Loucy (cell line): ENCODE measurements at regions not wholly inside any gene's neighbourhood (a gene's known extent, or its start where the extent isn't known, plus 50 kb on each side); places are given as distances from the start of the nearest gene placed in this dataset.

ENCODE experiments used
- H2AFZ ChIP-seq: fragments of 200-600 bp; sonication (generic); 2 replicates; pipeline ENCODE4 v1.6.0; 2016; ENCODE audit warnings: antibody characterized with exemption, mild to moderate bottlenecking, low read length, moderate library complexity
- H3F3A ChIP-seq: fragments of 200-600 bp; 2 replicates; pipeline ENCODE4 v1.6.0; 2016; ENCODE audit warnings: antibody characterized with exemption, low read depth, mild to moderate bottlenecking
- H3K27me3 ChIP-seq: fragments of 200-600 bp; sonication (generic); 2 replicates; pipeline ENCODE4 v1.6.1; 2014; ENCODE audit warnings: low read length, mild to moderate bottlenecking; ENCODE audit not compliant: insufficient read depth, poor library complexity, severe bottlenecking
- H3K36me3 ChIP-seq: fragments of 200-600 bp; sonication (generic); 2 replicates; pipeline ENCODE4 v1.6.1; 2016; ENCODE audit warnings: low read length; ENCODE audit not compliant: insufficient read depth
- H3K4me1 ChIP-seq: fragments of 200-600 bp; sonication (generic); 2 replicates; pipeline ENCODE4 v1.5.1; 2014; ENCODE audit warnings: low read length, mild to moderate bottlenecking; ENCODE audit not compliant: insufficient read depth, poor library complexity, severe bottlenecking
- H3K4me2 ChIP-seq: fragments of 200-600 bp; sonication (generic); 2 replicates; pipeline ENCODE4 v1.6.0; 2014; ENCODE audit warnings: antibody characterized with exemption, low read length, low read depth, mild to moderate bottlenecking; ENCODE audit not compliant: poor library complexity, severe bottlenecking
- H3K4me3 ChIP-seq: fragments of 200-600 bp; sonication (generic); 2 replicates; pipeline ENCODE4 v1.5.1; 2014; ENCODE audit warnings: low read length, mild to moderate bottlenecking, mixed read lengths; ENCODE audit not compliant: poor library complexity, severe bottlenecking
- H3K79me2 ChIP-seq: fragments of 200-600 bp; sonication (generic); 2 replicates; pipeline ENCODE4 v1.6.1; 2014; ENCODE audit warnings: low read length; ENCODE audit not compliant: insufficient read depth
- H3K9ac ChIP-seq: fragments of 200-600 bp; sonication (generic); 2 replicates; pipeline ENCODE4 v1.6.0; 2014; ENCODE audit warnings: mild to moderate bottlenecking, low read depth, low read length, moderate library complexity; ENCODE audit not compliant: poor library complexity, severe bottlenecking
- H3K9me2 ChIP-seq: fragments of 200-600 bp; sonication (generic); replicated peaks from 2 replicates; pipeline ENCODE4 v1.6.1; 2016; ENCODE audit warnings: low read depth, low read length, mixed read lengths
- H3K9me3 ChIP-seq: fragments of 200-600 bp; sonication (generic); 2 replicates; pipeline ENCODE4 v1.6.1; 2014; ENCODE audit warnings: mild to moderate bottlenecking, antibody characterized with exemption, low read length, low read depth; ENCODE audit not compliant: insufficient read depth
- H4K20me1 ChIP-seq: fragments of 200-600 bp; sonication (generic); 2 replicates; pipeline ENCODE4 v1.6.0; 2014; ENCODE audit warnings: antibody characterized with exemption, low read length, mild to moderate bottlenecking; ENCODE audit not compliant: insufficient read depth, poor library complexity, severe bottlenecking
- EZH2phosphoT487 ChIP-seq: fragments of 200-600 bp; IDR thresholded peaks from 2 replicates; pipeline ENCODE4 v1.6.1; 2018; ENCODE audit warnings: antibody characterized with exemption, mild to moderate bottlenecking, moderate library complexity, borderline replicate concordance
- TF ChIP-seq, protein P1 (sequence below): fragments of 200-600 bp; sonication (generic); conservative IDR thresholded peaks from 2 replicates; pipeline ENCODE4 v1.5.1; 2014; ENCODE audit warnings: mild to moderate bottlenecking, antibody characterized with exemption, low read length

DNA sequence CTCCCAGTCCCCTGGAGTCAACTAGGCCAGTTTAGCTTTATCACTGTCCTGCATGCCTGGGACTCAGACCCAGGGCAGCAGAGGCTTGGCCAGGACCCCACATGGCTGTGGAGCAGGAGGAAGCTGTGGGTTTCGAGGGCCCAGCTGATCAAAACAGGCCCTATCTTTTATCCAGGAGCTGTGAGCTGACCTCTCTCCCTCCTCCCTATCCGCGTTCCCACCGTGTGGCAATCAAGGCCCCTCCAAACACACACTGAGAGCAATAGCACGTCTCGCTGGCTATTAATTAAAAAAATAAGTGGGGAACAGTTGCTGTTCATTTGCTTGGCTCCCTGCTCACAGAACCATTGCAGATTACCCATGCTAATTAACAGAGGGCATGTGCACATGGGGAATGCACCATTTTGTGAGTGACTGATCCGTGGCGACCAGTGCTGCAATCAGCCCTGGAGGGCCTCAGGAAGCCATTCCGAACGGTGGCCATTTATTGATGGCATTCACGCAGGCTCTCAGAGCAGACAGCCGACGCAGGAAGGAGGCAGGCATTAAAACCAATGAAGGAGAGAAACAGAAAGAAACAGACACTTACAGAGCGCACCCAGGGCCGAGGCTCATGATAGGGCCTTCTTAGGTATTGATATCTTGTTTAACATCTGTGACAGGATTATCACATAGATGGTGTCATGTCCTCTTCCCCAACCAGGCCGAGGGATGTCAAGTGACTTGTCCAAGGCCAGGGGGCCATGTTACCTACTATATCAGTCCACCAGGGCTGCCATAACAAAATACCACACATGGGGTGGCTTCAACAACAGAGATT, 157.1 kb downstream of the KATNIP start:
- H3K9me2 ChIP-seq = no peaks in the 10 kb centered on the region
- H3K4me2 ChIP-seq = no peak overlapping the region
- H3K79me2 ChIP-seq = no peaks in the 10 kb centered on the region
- no peaks in the 10 kb centered on the region for H4K20me1 ChIP-seq
- no peaks in the 10 kb centered on the region for H3K4me1 ChIP-seq
- TF ChIP-seq EZH2phosphoT487 = no peak
- TF ChIP-seq, protein P1, sequence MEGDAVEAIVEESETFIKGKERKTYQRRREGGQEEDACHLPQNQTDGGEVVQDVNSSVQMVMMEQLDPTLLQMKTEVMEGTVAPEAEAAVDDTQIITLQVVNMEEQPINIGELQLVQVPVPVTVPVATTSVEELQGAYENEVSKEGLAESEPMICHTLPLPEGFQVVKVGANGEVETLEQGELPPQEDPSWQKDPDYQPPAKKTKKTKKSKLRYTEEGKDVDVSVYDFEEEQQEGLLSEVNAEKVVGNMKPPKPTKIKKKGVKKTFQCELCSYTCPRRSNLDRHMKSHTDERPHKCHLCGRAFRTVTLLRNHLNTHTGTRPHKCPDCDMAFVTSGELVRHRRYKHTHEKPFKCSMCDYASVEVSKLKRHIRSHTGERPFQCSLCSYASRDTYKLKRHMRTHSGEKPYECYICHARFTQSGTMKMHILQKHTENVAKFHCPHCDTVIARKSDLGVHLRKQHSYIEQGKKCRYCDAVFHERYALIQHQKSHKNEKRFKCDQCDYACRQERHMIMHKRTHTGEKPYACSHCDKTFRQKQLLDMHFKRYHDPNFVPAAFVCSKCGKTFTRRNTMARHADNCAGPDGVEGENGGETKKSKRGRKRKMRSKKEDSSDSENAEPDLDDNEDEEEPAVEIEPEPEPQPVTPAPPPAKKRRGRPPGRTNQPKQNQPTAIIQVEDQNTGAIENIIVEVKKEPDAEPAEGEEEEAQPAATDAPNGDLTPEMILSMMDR = no peak
- no peak overlapping the region for H3K4me3 ChIP-seq
- no peaks in the 10 kb centered on the region for H3K36me3 ChIP-seq
- no peaks in the 10 kb centered on the region for H3F3A ChIP-seq
- no peaks in the 10 kb centered on the region for H3K27me3 ChIP-seq
- no peaks in the 10 kb centered on the region for H3K9me3 ChIP-seq
- H2AFZ ChIP-seq = no peak overlapping the region
- no peak overlapping the region for H3K9ac ChIP-seq

DNA sequence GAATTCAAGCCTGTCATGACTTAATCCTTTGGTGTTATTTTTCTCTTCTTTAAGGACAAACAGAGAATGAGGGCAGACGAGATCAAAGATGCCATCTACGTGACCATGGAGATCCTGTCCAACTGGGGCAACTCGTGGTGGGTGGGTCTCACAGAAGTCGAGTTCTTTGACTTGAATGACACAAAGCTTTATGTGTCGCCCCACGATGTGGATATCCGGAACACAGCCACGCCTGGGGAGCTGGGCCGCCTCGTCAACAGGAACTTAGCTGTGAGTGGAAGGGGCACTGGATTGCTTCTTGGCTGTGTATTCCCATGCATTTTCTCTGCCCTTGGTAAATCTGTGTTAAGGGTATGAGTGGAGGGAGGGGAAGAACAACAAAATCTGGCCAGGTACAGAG, 158.7 kb downstream of the KATNIP start:
- TF ChIP-seq, protein P1 = no peak
- TF ChIP-seq EZH2phosphoT487 = no peak
- Histone ChIP-seq H3K79me2 (no peaks in the 10 kb centered on the region), H3K27me3 (no peaks in the 10 kb centered on the region), H3K4me2 (no peak overlapping the region), H3K9me3 (no peaks in the 10 kb centered on the region), H3F3A (no peaks in the 10 kb centered on the region), H3K4me1 (no peaks in the 10 kb centered on the region), H3K36me3 (no peaks in the 10 kb centered on the region), H3K9ac (no peak overlapping the region), H3K4me3 (no peak overlapping the region), H2AFZ (no peak overlapping the region), H3K9me2 (no peaks in the 10 kb centered on the region), H4K20me1 (no peaks in the 10 kb centered on the region)

GRCh38 chr16:27712251-27712711, 162.3 kb downstream of the KATNIP start:
- Histone ChIP-seq H3K4me2 (no peak overlapping the region), H3F3A (no peaks in the 10 kb centered on the region), H4K20me1 (no peaks in the 10 kb centered on the region), H3K27me3 (no peaks in the 10 kb centered on the region), H3K9me2 (no peaks in the 10 kb centered on the region), H3K4me3 (no peak overlapping the region), H3K4me1 (no peaks in the 10 kb centered on the region), H2AFZ (no peak overlapping the region), H3K9me3 (no peaks in the 10 kb centered on the region), H3K79me2 (no peaks in the 10 kb centered on the region), H3K36me3 (no peaks in the 10 kb centered on the region), H3K9ac (no peak overlapping the region)
- TF ChIP-seq, protein P1 = no peak
- no peak for TF ChIP-seq EZH2phosphoT487
